ENCODE measurements at regions not wholly inside any gene's neighbourhood (a gene's known extent, or its start where the extent isn't known, plus 50 kb on each side); places are given as distances from the start of the nearest gene placed in this dataset.

DNA sequence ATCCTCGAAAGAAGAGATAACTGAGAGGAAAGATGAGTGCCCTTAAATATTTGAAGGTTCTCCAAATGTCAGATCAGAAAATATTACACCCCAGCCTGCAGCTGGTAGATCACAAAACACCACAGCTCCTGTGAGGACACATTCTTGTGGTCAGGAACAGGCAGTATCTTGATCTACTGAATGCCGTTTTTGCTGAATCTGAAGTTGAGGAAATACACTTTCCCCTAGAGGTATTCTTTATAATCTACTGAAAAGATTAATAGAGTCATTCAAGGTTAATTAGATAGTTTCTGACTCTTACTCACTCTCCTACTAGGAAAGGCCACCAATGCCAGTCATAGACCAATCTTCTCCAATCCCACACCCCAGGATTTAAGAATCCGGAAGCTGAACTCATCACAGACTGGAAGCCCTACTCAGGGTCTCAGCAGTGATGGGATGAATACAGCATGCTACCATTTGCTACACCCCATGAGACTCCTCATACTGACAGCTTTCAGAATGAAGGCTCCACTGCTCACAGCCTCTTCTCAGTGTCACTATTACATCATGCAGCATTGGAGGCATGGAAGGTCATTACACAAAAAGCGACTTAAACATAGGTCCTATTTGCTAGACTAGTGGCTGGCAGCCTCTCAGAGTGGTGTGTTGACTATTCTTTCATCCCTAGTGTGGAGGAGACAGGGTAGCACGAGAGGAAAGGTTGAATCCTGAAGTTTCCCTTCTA is 143.9 kb upstream of the SLC1A3 start:
- no peak for TF ChIP-seq CTCF (IDR thresholded peaks at IDR 0.05)
- TF ChIP-seq POLR2A (IDR thresholded peaks at IDR 0.05), result no peak

Data from testis (tissue), 2 donors.